Anterior cingulate cortex (tissue), 58 donors: ENCODE measurements at regions not wholly inside any gene's neighbourhood (a gene's known extent, or its start where the extent isn't known, plus 50 kb on each side); places are given as distances from the start of the nearest gene placed in this dataset.
"Not testable (repeated sequence)": the region's sequence is repeated elsewhere in the genome, so short reads cannot be mapped to it uniquely, and the experiment has no call there.

Source experiments
- DNase-seq, 58 donors: peaks; one replicate each; lab custom pipeline; 2025; lab: John Stamatoyannopoulos, UW

DNA sequence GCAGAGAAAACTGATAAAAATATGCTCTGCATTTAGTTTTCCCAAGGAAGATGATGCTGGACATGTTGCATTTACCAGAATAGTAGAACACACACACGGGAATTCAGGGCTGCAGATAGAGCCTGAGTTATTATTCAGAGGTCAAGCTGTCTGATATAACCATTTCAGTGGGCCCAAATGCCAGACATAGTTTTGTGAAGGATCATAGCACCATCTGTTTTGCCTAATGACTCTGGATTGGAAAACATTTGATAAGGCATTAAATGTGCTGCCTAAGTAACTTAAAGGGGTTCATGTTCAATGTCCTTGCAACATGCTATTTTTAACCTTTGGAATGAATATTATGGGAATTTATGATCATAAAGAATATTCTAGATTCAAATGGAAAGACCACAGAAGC, 666.2 kb downstream of the PRIM2 start:
- not testable (repeated sequence) for DNase-seq

DNA sequence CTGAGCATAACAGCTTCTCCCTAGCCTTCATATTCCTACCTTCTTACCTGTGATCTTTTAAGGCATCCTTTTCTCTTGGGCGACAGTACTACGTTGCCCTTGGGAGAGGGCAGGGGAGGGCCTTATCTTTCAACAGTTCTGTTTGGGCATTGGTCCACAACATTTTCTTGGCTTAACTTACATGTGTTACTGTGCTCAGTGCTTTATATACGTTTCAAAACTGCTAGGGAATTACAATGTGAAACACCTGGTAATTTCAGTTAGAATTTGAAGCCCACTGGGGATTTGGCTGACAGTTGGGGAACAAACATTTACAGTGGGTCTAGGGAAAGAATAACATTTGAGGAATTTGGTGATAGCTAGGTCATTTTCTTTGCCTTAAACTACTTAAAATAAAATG, 667.1 kb downstream of the PRIM2 start:
- not testable (repeated sequence) for DNase-seq

DNA sequence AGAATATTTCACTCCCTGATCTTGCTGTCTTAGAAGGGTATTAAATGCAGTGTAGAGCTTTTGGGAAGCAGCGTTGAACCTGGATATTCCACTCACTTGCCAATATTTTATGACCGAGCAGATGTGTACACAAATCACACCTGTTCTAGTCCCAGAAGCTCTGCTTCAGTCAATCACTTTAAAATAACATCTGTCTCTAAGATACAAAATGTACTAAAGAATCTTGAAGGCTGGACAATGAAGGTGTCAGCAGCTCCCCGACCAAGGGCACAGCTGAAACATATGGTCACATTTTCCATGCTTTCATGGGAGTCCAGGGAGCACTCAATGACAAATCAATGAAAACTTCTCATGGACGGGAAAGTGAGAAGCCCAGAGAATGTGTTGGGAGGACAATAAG, 668.3 kb downstream of the PRIM2 start:
- DNase-seq, result not testable (repeated sequence)

DNA sequence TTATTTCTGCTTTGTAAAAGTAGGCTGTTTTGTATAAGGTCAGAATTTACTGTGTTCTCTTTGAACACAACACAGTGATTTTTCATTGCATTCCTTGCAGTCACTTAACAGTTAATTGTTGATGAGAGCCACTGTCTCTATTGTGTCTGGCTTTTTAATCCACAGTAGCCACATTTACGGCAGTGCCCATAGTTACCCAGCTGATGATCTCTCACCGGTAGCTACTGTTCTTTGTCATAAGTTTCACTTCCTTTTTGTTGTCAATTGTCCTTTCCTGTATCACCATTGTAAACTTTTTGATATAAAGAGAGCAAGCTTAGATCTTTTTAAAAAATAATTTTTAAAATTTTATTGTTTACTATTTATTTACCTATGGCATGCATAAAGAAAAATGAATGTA, 669.2 kb downstream of the PRIM2 start:
- not testable (repeated sequence) for DNase-seq

DNA sequence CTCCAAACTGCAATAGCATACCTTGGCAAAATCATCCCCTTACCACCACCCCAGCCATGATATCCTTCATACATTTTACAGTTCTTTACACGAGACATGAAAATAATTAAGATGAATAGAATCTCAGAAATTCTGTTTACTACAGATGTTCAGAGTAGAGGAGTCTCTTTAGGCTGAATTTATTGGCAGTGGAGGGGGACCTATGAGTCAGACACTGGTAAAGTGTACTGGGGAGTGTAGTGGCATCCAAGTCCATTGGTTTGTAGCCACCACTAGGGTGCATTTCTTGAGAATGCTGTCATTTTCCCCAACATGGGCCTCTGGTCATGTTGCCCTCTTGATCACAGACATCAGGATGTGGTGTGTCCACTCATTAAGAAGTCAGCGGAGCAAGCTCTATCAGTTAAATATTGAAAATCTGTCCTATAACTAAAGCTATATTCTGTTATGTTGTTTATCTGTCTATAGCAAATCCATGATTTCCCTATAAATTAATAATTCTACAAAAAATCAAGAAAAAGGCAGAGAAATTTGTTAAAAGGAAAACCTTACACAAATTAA, 672.2 kb downstream of the PRIM2 start:
- DNase-seq, result not testable (repeated sequence)

DNA sequence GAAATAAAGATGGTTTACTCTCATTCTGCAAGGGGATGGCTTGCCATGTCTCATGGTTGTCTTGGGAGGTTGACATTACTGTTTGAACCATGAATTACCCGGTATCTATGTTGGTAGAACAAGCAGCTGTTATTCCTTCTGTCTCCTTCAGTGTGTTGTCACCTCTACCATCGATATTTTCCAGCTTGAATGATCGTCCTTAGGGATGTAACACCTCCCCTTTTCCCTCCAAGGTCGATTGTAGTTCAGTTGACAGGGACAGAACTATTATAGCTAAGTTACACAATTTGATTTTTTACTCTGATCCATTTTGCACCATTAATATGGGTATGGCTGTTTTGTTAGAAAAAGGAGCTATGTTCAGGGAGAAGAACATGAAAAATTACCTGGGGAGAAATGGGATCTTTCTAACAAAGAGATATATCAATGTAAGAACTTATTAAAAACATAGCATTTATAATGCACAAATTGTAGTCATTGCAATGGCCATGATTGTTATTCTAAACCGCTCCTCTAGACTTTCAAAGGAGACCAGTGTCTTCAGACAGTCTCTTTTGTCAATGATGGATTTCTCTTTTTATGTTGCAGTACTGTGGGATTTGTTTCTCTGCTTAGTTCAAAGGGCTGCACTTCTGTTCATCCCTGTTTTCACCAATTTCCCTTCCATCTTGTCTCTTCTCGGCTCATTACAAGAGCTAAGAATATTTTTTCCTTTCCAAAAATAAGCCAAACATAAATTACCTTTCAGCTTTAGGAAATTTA, 681.6 kb downstream of the PRIM2 start:
- DNase-seq, result not testable (repeated sequence)

DNA sequence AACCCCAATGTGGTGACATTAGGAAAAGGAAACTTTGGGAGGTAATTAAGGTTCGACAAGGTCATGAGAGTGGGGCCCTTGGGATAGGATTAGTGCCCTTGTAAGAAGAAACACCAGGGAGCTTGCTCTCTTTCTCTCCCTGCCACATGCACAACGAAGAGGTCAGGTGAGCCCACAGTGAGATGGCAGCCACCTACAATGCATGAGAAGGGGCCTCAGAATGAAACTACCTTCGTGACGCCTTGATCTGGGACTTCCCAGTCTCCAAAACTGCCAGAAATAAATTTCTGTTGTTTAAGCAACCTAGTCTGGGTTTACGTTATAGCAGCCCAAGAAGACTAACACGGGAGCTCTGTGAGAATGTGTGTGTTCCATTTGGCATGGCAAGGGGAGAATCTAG, 682.8 kb downstream of the PRIM2 start:
- not testable (repeated sequence) for DNase-seq

DNA sequence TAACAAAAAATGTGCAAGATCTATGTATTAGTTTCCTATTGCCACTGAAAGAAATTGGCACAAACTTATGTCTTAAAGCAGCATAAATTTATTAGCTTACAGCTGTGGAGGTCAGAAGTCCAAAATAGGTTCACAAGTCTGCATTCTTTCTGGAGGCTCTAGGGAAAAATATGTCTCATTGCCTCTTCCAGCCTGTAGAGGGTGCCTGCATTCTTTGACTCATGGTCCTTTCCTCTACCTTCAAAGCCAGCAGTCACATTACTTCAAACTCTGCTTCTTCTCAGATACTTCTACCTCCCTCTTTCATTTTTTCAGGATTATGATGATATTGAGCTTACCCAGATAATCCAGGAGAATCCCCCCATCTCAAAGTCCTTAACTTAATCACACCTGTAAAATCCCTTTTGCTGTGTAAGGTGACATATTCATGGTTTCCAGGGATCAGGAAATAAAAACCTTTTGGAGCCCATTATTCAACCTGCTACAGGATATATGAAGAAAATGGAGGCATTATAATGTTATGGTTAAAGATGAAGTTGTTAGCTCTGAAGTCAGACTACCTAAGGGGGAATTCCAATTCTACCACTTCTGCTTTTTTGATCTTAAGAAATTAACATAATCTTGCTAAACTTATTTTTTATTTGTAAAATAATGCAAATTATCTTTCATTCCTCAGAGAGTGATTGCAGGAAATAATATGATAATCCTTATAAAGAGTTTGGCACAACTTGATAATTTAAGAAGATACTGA, 686.2 kb downstream of the PRIM2 start:
- not testable (repeated sequence) for DNase-seq

DNA sequence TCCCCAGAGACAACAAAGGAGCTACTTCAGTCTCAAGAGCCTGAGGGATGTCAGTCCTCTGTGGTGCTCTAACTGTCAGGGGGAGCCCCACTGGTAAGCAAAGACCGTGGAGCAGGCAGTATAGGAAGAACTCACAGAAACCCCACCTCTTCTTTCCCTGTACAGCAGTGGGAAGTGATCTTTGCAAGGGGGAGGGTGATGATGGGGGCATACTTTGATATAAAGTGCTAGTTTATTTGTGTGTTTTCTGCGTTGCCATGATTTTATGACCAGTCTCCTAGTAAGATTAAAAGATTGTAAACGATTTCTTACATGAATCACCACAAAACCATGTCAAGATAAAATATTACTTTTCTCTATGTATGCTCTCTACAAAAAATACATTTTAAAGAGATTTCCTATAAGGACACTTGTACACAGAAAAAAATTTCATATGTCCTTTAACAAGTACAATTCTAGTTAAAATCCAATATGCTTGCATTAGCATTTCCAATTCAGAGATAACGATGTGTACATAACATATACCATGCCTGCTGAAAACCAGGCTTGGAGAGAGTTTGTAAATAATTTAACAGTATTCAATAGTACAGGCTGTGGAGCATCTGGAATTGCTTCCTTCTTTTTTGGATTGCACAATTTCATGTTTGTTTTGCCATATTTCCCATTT, 690.0 kb downstream of the PRIM2 start:
- DNase-seq, result not testable (repeated sequence)

DNA sequence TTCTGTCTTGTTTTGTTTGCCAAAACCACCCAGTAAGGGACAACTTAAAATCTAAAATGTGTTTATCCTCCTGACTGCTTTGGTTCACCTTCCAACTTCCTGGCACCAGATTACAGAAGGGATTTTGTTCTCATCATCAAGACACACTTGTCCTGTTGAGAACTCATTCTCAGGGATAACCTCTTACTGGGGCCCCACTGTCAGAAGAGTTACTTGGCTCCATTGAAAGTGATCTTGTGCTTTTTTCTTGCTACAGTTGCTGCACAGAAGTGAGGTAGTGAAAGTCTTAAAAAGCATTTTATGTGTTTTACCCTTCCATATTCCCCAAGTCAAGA, 690.5 kb downstream of the PRIM2 start:
- not testable (repeated sequence) for DNase-seq

DNA sequence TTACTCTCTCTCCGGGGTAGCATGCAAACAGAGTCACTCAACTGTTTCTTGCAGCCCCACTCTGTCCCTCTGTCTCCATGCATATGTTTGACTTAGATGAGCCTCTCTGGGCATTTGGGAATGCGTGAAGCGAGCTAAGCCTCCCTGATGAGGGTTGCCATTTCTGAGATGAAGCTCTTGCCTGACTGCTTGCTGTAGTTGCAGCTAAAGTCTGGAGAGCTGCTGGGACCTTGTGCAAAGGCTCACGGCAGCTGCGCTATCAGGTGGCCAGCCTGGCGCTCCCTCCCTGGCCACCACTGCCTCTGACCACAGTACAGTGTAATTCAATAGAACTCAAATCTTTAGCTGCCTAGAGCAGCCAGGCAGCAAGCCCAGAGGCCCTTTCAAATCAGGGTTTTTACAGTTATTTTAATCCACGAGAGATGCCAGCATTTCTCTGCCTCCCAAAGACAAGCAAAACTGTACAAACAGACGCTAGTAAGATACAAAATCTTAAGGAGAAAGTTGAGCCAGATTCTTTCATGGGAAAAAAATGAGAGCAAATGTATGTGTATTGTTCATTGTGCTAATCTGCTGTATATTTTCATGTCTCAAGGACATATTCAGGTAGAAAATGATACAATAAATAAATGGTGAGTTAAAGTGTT, 694.6 kb downstream of the PRIM2 start:
- DNase-seq, result peak in 10 of 58 donors; percentile 1 to 16 (median 8)

DNA sequence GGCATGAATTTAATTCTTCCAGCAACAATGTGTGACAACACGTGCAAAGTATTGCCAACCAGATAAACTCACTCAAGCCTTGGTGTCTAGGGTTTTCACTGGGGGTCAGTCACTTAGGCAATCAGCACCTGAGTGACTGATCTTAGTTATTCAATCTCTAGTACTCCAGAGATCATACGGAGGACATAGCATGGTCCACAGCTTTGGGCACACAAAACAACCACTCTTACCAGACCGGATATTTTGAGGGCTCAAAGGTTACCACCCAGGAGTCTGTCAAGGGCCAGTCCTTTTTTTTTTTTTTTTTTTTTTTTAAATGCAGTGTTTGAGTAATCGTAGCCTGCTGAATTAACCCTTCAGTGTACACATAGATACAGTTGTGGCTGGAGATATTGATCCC, 699.2 kb downstream of the PRIM2 start:
- DNase-seq, result not testable (repeated sequence)

DNA sequence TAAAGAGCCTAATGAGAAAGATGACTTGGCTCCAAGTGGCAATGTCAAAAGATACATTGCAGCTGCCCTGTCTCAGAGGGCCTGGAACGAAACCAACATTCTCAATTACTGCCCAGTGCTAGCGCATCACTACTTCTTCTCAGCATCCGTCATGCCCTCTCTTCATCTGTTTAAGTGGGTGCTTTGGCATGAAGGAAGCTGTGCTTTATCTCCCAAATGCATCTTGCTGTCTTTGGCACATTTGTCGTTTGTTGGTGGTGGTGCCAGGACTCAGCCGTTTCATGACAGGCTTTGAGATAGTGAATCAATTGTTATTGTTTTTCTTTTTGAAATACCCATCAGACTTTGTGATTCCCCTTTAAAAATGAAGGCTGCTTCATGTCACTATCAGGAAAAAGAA, 710.8 kb downstream of the PRIM2 start:
- peak in 2 of 58 donors; percentile 1 to 5 for DNase-seq

DNA sequence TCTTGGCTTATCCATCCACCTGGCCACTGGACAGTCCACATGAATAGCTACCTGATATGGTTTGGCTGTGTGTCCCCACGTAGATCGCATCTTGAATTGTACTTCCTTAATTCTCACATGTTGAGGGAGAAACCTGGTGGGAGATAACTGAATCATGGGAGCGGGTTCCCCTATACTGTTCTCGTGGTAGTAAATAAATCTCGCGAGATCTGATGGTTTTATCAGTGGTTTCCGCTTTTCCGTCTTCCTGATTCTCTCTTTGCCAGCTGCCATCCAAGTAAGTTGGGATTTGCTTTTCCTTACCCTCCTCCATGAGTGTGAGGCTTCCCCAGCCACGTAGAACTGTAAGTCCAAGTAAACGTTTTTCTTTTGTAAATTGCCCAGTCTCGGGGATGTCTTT, 720.8 kb downstream of the PRIM2 start:
- DNase-seq, result not testable (repeated sequence)

DNA sequence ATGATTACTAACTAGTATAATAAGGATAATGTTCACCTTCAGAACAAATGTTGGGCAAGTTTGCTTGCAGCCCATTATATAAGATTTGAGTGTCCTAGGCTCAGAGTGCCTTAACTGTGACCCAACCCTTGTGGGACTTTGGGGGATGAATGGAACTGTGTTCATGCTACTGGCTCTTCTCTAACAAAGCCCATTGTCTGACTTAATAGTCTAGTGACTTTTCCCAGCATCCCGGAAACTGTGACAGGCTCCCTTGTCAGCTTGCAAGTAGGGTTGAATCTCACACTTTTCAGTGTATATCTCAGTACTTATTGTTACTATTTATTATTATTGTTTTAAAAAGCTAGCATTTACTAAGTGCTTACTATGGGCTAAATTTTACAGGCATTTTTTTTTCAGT, 729.2 kb downstream of the PRIM2 start:
- DNase-seq, result not testable (repeated sequence)

DNA sequence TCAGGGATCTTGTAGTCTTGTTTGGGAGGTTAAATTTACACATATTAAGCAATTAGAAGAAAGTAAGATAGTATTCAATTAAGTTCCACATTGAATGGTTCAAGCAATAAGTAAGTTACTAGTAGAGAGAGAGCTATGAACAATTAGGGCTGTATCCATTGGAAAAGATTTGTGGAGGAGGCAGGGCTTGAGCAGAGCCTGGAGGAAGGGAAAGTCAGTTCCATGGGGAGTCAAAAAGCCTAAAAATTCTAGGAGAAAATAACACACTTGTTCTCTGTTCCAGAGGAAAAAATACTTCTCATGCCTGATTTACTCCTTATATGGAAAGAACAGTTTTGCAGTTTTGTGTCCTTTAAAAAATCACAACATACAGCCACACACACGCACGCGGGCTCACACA, 730.0 kb downstream of the PRIM2 start:
- DNase-seq, result not testable (repeated sequence)

DNA sequence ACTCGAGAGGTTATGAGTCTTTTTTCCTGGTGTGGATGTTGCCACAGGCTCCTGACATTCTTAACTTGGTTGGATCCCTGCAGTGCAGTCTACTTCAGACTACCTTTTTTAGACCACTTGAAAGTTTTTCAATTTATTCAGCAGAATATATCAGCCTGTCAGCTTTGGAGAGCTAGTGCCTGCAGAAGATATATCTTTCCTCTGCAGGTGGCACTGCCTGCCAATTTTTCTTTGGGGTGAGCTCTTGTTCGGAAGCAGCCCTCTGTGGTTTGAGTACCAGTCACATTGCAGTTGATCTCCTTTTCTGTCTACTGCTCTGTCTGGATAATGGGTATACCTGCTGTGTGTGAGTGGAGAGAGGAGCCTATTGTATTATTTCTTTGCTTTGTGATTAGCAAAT, 730.4 kb downstream of the PRIM2 start:
- DNase-seq, result peak in 12 of 58 donors; percentile 1 to 36 (median 6)

DNA sequence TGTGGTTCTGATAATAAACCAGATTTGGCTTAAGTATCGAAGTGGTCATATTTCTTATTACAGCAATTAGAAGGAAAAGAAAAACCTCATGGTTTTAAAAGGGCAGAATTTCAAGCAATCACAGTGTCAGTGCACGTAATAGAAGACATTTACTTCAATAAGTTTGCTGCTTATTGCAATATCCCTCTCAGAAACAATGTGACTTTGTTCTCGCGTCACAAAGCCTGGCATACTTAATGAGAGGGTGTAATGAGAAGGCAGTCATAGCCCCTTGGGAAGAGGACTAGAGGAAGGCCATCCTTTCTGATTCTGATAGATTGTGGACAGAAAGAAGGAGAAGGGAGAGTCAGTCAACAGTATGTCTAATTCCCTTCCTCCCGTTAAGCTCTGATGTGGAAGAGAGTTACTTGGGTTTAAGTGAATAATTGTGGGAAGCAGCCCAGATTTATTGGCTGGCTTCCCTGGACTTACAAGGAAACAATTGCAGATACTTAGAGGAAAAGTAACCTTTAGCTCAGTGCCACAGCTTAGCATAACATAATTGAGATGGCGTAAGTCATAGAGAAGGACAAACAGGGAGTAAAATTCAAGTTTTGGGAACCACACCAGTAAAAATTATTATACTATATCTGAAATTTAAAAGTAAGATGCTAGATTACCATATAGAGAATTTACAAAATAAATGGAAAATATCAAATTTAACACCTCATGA, 738.2 kb downstream of the PRIM2 start:
- DNase-seq, result not testable (repeated sequence)

DNA sequence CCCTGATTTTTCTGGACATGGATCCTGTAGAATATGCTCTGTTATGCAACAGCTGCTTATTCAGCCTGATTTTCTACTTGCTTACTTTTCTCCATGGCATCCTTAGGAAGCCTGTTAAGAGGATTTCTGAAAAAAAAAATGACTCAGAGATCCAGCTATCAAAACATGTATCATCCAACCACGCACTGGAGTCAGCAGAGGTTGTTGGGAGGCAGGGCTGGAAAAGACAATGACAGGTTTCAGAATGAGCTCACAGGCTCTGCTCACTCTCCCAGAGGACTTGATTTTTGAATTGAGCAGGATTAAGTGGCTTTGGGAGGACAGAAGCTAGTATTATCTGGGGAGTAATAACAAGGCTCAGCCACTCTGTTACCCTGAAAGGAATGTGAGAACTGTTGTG, 742.3 kb downstream of the PRIM2 start:
- peak in 5 of 58 donors; percentile 1 to 18 (median 1) for DNase-seq

DNA sequence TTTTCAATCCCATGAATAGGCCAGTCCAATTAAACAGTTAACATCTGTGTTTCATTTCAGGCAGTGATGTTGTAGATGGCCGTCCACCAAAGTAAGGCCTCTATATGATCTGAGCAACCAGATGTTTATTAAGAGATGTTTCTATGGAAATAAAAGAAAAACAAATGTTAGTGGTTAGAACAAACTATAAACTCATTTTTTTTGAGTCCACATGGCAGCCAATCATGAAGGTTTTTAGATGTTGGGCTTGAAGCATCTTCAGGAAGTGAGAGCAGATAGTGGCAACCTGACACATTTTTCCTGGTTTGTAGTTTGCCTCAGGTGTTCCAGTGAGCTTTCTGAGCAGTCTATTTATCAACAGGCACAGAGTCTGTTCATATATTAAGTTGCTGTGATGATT, 746.1 kb downstream of the PRIM2 start:
- DNase-seq, result not testable (repeated sequence)
